ENCODE measurements at regions not wholly inside any gene's neighbourhood (a gene's known extent, or its start where the extent isn't known, plus 50 kb on each side); places are given as distances from the start of the nearest gene placed in this dataset.

- TF ChIP-seq ZC3H10 (CRISPR knock-in tag; IDR thresholded peaks at IDR 0.05) (no peak), ZNF8 (CRISPR knock-in tag; IDR thresholded peaks at IDR 0.05) (no peak), TOX (CRISPR knock-in tag; IDR thresholded peaks at IDR 0.05; ENCODE audit: borderline replicate concordance) (no peak), CSDC2 (CRISPR knock-in tag; IDR thresholded peaks at IDR 0.05) (no peak), ARNTL (CRISPR knock-in tag; IDR thresholded peaks at IDR 0.05; ENCODE audit: borderline replicate concordance, low read depth) (no peak), RARB (CRISPR knock-in tag; IDR thresholded peaks at IDR 0.05) (no peak), TCF4 (CRISPR knock-in tag; IDR thresholded peaks at IDR 0.05; ENCODE audit: borderline replicate concordance) (no peak), CREB5 (CRISPR knock-in tag; IDR thresholded peaks at IDR 0.05; ENCODE audit: low read depth) (no peak), ZFP30 (CRISPR knock-in tag; IDR thresholded peaks at IDR 0.05) (no peak), CSRNP3 (CRISPR knock-in tag; IDR thresholded peaks at IDR 0.05) (no peak), ZFP3 (CRISPR knock-in tag; IDR thresholded peaks at IDR 0.05) (no peak), PPARA (CRISPR knock-in tag; IDR thresholded peaks at IDR 0.05; ENCODE audit: borderline replicate concordance) (no peak), ZNF565 (CRISPR knock-in tag; conservative IDR thresholded peaks at IDR 0.05; ENCODE audit: low read depth) (no peak), GLIS3 (CRISPR knock-in tag; IDR thresholded peaks at IDR 0.05) (no peak)
Measured at GRCh38 chr11:79890272-79890671, 449.4 kb upstream of the TENM4 start.

Measured in SK-N-SH treated with all-trans-retinoic acid at 6 μM for 48 hours (cell line).